ENCODE measurements at regions not wholly inside any gene's neighbourhood (a gene's known extent, or its start where the extent isn't known, plus 50 kb on each side); places are given as distances from the start of the nearest gene placed in this dataset.

DNA sequence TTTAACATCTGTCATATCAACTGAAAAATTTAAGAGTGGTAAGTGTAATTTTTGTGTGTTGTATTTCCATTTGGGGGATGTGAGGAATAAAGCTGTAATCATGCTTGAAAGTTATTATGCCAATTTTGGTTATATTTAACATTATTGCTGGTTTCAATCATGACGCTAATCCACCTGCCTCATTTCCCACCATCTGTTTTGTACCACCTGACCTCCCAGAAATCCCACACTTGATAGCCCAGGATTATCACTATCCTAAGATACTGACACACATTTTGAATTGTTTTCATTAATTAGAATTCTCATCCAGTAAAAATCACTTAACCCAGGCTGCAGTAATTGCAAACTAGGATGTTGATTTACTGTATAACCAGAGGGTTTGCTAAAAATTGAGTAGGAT lies 1119.8 kb downstream of the AACS start:
- H3K4me3 ChIP-seq: no peak overlapping the region
- no peaks in the 10 kb centered on the region for H3K9me3 ChIP-seq
- no peaks in the 10 kb centered on the region for H3K36me3 ChIP-seq
- ATAC-seq (no peak), DNase-seq (no peak)
- H3K27ac ChIP-seq: no peak overlapping the region
- intact Hi-C loops (cut with DNase I; ENCODE audit: low total_unique reads) (no loop called here), in situ Hi-C loops (cut with MboI; ENCODE audit: low sequenced_read_pairs in 4 of 4) (no loop called here)
- H3K4me1 ChIP-seq: no peaks in the 10 kb centered on the region
- H3K27me3 ChIP-seq: no peaks in the 10 kb centered on the region
- TF ChIP-seq, protein P1, sequence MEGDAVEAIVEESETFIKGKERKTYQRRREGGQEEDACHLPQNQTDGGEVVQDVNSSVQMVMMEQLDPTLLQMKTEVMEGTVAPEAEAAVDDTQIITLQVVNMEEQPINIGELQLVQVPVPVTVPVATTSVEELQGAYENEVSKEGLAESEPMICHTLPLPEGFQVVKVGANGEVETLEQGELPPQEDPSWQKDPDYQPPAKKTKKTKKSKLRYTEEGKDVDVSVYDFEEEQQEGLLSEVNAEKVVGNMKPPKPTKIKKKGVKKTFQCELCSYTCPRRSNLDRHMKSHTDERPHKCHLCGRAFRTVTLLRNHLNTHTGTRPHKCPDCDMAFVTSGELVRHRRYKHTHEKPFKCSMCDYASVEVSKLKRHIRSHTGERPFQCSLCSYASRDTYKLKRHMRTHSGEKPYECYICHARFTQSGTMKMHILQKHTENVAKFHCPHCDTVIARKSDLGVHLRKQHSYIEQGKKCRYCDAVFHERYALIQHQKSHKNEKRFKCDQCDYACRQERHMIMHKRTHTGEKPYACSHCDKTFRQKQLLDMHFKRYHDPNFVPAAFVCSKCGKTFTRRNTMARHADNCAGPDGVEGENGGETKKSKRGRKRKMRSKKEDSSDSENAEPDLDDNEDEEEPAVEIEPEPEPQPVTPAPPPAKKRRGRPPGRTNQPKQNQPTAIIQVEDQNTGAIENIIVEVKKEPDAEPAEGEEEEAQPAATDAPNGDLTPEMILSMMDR (IDR thresholded peaks at IDR 0.05 in 4 of 5, conservative IDR thresholded peaks at IDR 0.05 in 1 of 5): no peak
- no peak for TF ChIP-seq POLR2A (IDR thresholded peaks at IDR 0.05)

DNA sequence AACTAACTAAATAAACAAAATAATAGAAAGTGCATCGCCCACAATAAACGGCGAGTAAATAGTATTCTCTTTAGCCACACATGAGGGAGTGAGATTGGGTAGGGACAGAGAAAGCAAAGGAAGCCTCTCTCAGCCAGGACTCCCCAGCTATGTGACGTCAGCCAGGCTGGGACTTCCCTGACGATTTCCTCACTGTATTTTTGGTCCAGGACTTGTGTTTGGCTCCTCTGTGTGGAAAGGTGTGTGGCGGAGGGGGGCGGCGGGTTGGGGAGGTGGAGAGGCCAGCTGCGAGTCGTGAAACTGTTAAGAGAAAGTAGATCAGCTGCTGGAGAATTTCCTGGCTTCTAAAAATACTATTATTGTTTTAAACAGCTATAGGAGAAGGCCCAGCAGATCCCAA lies 1124.6 kb downstream of the AACS start:
- Histone ChIP-seq H3K4me3 (no peak overlapping the region), H3K27ac (no peak overlapping the region), H3K4me1 (no peaks in the 10 kb centered on the region), H3K36me3 (no peaks in the 10 kb centered on the region), H3K27me3 (peaks cover 8 to 15% (median 9%) of the 10 kb centered on the region in 3 donors), H3K9me3 (no peaks in the 10 kb centered on the region)
- intact Hi-C loops (cut with DNase I; ENCODE audit: low total_unique reads) (no loop called here), in situ Hi-C loops (cut with MboI; ENCODE audit: low sequenced_read_pairs in 4 of 4) (no loop called here)
- no peak for ATAC-seq
- no peak for DNase-seq
- no peak for TF ChIP-seq POLR2A (IDR thresholded peaks at IDR 0.05)
- TF ChIP-seq, protein P1 (IDR thresholded peaks at IDR 0.05 in 4 of 5, conservative IDR thresholded peaks at IDR 0.05 in 1 of 5): no peak

DNA sequence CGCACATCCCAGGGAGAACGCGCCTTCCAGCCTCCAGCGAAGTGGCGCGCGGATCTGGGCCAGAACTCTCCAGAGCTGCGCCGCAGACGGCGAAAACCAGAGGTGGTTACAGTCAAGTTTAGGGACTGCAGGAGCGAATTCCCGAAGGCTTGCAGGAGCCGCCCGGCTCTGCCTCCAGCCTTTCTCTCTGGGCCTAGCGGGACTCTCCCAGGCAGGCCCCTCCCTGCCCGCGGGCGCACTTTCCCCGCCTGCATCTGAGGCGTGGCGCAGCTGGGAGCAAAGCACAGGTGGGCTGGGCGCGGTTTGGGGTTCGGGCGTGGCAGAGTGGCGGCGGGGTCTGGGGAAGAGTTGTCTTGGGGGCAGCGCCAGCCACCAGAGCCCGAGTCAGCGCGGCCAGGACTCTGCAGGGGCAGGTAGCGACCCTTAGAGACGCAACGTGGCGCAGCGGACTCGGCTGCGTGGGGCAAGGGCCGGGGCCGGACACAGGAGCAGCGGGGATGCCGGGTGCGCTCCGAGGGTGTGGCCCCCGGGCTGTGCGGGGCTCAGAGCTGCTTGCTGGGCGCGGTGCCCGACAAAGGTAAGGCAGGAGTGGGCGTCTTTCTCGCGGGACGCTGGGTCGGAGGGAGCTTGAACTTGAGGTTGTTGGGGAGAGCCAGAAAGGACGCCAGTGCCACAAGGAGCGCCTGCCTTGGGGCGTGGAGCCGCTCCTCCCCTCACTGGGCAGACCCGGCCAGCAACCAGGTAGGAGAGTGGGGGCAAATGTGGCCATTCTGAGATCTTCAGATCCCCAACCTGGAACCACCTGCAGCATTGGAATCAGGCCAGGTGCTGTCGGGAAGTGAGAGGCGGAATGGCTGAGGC lies 1126.0 kb downstream of the AACS start:
- Histone ChIP-seq H3K36me3 (no peaks in the 10 kb centered on the region), H3K27ac (no peak overlapping the region), H3K4me3 (no peak overlapping the region), H3K4me1 (no peaks in the 10 kb centered on the region), H3K9me3 (no peaks in the 10 kb centered on the region), H3K27me3 (peaks cover 8 to 15% (median 9%) of the 10 kb centered on the region in 3 donors)
- TF ChIP-seq, protein P1 (IDR thresholded peaks at IDR 0.05 in 4 of 5, conservative IDR thresholded peaks at IDR 0.05 in 1 of 5): no peak
- no peak for TF ChIP-seq POLR2A (IDR thresholded peaks at IDR 0.05)
- intact Hi-C loops (cut with DNase I; ENCODE audit: low total_unique reads) (no loop called here), in situ Hi-C loops (cut with MboI; ENCODE audit: low sequenced_read_pairs in 4 of 4) (no loop called here)
- DNase-seq (no peak), ATAC-seq (no peak)

DNA sequence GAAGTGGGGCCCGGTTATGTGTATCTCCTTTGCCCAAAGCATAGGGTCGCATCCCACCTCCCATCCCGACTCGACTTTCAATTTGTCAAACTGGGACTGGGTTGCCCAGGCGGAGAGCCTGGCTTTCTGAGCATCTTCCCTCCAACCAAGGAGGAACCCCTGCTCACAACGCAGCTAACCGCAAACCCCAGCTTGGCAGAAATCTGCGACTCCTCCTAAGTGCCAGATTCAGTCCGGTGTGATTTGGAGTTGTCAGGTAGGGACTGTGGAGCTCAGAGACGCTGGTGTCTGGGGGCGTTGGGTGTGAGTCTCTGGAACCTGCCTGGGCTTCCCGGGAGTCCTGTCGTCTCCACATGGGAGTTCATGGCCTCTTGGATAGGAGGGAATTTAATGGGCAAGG lies 1126.7 kb downstream of the AACS start:
- H3K27me3 ChIP-seq: peaks cover 8 to 15% (median 9%) of the 10 kb centered on the region in 3 donors
- H3K36me3 ChIP-seq: no peaks in the 10 kb centered on the region
- no peaks in the 10 kb centered on the region for H3K4me1 ChIP-seq
- no peak for ATAC-seq
- H3K27ac ChIP-seq: no peak overlapping the region
- in situ Hi-C loops (cut with MboI; ENCODE audit: low sequenced_read_pairs in 4 of 4) (no loop called here), intact Hi-C loops (cut with DNase I; ENCODE audit: low total_unique reads) (no loop called here)
- H3K9me3 ChIP-seq: no peaks in the 10 kb centered on the region
- no peak for TF ChIP-seq POLR2A (IDR thresholded peaks at IDR 0.05)
- TF ChIP-seq, protein P1 (IDR thresholded peaks at IDR 0.05 in 4 of 5, conservative IDR thresholded peaks at IDR 0.05 in 1 of 5): no peak
- H3K4me3 ChIP-seq: no peak overlapping the region
- DNase-seq: no peak

Data from gastrocnemius medialis (tissue), 4 donors.